Endometrium (tissue), 2 donors: ENCODE measurements at regions not wholly inside any gene's neighbourhood (a gene's known extent, or its start where the extent isn't known, plus 50 kb on each side); places are given as distances from the start of the nearest gene placed in this dataset.

Experiments
- FAIRE-seq: peaks from 2 replicates; lab custom pipeline; 2012; peaks lifted over from hg19 to GRCh38; lab: Jason Lieb, UNC
- donor health status: control.
- donor health status: control.

DNA sequence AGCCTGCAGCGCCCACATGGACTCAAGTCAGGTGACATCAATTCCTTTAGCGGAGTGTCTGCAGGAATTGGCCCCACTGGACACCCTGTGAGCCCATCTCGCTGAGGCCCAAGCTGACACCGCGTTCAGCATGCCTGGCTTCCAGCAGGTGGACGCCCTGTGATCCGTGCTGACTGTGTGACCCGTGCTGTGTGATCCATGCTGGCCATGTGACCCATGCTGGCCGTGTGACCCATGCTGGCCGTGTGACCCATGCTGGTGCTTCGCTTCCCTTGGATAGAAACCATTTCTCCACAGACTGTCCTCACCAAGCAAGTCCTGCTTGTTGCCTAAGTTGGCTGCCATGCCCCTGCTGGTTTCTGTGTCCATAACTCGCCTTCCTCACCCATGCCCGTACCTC is 392.1 kb downstream of the BRD1 start:
- no peak for FAIRE-seq

DNA sequence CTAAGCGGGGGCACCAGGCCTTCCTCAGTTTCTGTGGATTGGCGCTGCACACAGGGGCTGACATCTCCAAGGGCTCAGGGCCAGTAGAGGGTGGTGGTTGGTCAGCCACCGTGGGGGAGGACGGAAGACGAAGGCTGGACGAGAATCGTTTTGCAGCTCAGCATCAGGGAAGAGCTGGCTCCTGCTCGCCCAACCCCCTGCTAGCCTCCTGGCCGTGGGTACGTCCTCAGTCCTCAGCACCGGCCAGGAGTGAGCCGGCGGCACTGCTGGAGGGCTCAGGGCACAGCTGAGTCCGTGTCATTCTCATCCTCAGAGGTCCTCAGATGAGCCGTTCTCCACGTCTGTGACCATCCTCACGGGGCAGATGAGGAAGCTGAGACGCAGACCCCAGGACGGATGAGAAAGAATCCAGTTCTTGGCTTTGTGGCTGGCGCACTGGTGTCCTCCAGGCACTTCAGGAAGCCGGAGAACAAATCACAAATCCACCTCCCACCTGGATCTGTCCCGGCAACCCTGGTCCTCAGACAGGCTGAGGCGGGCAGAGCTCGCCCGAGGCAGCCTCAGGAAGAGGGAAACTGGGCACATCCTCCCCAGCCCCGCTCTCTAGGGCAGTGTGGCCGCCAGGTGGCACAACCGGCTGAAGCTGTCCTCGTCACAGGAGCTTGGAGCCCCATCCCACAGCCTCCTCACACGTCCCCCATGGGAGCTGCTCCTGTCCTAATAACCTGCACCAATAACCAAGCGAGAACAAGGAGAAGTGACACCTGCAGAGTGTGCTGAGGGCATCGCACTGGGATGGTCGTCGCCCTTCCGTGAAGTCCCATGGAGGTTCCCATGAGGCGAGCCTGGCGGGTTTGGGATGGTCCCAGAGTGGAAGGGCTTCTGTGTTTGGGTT is 393.7 kb downstream of the BRD1 start:
- FAIRE-seq = no peak

DNA sequence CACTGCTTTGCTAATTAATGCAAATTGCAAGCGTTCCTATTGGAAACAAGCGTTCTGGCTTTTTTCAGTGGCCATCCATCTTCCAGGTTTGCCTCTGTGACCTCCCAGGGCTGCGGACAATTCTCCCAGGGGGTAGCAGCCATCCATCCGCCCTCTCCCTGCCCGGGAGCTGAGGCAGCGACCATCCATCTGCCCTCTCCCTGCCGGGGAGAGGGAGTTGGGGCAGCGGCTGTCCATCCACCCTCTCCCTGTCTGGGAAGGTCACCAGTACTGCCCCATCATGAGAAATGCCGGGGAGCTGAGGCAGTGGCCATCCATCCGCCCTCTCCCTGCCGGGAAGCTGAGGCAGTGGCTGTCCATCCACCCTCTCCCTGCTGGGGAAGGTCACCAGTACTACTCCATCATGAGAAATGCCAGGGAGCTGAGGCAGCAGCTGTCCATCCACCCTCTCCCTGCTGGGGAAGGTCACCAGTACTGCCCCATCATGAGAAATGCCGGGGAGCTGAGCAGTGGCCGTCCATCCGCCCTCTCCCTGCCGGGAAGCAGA is 394.7 kb downstream of the BRD1 start:
- no peak for FAIRE-seq

DNA sequence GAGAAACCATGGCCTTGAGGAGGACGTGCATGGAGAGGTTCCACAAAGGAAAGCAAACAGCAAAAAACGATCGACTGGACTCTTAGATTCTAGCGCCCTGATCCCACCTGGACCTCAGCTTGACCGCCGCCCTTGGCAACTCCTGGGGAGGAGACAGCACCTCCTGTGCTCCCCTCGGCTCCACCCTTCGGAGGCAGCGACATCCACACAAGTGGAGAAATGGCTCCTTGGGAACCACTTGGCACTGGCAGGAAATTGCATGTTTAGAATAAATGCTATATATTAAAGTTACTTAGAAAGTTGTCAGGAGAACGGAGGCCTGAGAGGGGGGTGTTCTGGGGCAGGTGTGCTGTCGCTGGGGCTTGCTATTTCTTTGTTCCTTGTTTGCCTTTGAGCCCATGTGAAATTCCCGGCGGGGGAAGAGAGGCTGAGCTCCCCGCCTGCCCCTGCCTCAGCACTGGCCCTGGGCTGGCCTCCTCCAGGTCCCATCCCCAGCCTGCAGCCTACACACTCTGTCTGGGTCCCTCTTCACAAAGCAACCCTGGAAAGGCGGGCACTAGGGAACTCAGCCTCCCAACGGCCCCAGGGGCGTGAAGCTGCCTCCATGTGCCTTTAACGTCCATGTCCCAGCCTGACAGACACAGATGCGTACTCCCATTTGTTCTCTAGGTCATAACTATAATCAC is 395.3 kb downstream of the BRD1 start:
- FAIRE-seq = no peak

DNA sequence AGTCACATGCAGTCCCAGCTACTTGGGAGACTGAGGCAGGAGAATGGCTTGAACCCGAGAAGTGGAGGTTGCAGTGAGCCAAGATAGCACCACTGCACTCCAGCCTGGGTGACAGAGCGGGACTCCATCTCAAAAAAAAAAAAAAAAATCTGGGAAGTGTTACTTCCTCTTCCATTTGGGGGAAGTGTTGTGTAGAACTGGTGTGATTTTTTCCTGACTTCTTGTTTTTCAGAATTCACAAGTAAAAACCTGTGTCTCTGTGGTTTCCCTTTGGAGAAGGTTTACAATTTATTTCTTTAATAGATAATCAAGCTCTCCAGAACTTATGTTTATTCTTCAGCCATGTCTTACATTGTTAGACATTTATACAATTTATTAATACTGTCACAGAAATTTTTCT is 396.1 kb downstream of the BRD1 start:
- no peak for FAIRE-seq

DNA sequence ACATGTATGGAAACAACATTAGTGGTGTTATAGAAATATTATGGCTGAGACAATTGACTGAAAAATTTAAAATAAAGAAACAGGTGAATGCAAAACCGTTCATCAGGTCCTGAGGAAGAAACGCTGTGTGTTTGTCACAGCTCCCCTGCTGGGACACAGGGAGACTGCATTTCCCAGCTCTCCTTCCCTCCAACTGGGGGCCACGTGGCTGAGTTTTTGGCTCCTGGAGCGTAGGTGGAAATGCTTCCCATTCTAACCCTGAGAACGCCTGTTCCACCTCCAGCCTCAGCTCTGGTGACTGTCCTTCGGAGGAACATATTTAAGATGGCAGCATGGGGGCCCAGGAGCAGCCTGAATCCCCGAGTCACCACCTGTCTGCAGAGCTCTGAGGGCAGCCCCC is 398.6 kb downstream of the BRD1 start:
- FAIRE-seq = no peak

DNA sequence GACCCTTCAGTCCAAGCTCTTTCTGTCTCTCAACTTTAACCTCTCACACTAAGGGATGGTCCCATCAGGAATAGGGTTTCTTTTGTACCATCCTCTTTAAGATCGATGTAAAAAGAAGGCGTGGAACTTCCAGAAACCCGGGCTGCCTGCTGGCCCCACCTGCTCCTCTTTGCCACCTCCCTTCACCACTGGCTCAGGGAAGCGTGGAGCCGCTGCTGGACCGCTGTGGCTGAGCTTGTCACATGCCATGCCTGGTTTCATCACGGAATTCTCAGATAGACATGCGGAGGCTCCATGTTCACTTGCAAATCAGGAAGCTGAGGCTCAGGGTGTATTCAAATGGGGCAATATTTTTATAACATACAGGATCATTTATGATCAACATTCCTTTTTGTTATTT is 399.7 kb downstream of the BRD1 start:
- no peak for FAIRE-seq

DNA sequence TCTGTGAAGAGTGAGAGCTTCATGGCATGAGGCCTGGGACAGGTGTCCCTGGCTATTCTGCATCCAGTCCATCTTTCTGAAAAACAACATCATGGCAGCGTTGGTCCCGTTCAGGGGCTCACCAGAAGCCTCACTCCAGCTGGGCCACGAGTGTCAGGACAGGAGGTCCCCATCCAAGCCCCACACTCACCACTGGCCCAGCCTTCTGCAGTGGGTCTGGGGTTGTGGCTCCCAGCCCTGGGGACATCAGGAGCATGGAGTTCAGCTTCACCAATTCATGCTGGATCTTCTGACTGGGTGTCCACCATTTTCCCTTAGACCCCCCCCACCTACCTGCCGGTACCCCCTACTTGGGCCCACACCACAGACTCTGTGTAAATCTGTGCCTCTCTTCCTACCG is 400.3 kb downstream of the BRD1 start:
- no peak for FAIRE-seq

DNA sequence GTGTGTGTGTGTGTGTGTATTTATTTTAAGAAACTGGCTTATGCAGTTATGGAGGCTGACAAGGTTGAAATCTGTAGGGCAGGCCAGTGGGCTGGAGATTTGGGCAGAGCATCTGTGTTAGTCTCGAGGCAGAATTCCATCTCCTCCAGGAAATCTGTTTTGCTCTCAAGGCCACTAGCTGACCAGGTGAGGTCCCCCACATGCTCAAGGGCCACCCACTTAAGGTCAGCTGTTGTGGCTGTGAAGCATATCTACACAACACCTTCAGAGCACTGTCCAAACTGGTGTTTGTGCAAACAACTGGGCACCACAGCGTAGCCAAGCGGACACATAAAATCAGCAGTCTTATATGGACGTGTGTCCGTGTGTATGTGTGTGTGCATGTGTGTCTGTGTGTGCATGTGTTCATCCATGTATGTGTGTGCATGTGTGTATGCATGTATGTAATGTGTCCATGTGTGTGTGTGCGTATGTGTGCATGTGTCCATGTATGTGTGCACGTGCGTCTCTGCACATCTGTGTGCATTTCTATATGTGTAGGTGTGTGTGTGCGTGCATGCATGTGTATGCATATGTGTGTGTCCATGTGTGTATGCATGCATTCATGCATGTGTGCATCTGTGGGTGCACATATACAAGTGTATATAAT is 400.9 kb downstream of the BRD1 start:
- no peak for FAIRE-seq

DNA sequence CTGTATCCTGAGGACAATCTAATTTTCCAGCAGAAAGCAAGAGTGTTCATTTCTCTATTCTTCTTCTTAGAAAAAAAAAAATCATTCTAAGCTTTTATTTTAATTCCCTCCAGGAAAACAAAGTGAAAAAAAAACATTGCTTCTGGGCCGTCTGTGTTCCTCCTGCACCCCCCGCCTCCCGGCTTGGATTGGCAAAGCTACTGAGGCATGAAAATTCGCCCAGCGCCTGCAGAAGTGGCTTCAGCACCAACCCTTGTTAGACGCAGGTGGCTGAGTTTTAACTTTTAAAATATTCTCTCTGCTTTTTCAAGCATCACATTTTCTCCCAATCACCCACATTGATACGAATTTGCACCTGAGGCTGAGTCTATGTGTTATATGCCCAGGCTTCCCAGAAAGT is 401.6 kb downstream of the BRD1 start:
- no peak for FAIRE-seq

DNA sequence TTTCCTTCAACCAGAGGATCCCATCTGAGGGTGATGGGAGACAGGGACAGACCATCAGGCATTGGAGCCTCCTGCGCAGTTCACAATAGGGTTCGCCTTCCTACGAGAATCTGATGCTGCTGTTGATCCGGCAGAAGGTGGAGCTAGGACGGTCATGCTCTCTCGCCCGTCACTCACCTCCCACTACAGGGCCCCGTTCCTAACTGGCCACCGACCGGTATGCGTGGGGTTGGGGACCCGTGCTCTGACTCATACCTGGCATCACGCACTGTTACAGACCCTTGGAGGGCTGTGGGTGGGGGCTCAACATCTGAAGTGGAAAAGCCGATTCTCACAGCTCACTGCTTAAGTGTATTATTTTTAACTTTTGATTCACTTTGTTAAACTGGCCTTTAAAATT is 402.3 kb downstream of the BRD1 start:
- FAIRE-seq = no peak

DNA sequence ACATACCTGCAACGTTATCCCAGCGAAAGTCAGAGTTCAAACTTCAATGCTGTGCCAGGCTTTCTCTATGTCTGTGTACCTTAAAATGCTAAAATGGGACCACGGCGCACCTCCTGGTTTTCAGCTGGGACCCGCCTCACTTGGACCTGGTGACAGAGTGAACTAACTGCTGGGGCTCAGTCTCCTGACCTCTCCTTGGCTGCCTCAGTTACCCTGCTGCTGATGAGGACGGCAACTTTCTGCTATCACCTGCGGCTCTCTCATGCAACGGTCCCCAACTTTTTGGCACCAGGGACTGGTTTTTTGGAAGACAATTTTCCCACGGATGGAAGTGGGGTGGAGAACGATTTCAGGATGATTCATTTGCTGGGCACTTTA is 402.8 kb downstream of the BRD1 start:
- no peak for FAIRE-seq

DNA sequence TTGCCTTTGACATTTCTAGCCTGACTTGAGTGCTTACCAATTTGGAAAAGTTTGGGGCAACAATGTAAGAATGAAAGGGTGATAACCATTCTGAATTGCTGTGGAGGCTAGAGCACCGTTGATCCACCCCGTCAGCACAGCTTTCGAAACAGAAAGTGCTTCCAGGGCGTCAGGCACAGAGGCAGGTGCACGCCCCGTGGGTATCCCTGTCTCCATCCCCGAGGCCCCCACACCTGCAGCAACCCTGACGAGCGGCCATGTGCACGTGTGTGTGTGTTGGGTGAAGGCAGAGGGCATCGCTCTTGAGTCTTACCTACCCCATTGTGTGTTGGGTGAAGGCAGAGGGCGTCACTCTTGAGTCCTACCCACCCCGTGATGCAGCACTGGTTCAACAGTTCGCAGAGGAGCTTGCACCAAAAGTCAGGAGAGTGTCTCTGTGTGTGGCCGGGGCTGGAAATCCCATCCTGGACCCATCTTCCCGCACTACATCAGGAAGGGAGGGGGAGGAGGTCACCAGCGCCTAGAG is 404.5 kb downstream of the BRD1 start:
- no peak for FAIRE-seq

DNA sequence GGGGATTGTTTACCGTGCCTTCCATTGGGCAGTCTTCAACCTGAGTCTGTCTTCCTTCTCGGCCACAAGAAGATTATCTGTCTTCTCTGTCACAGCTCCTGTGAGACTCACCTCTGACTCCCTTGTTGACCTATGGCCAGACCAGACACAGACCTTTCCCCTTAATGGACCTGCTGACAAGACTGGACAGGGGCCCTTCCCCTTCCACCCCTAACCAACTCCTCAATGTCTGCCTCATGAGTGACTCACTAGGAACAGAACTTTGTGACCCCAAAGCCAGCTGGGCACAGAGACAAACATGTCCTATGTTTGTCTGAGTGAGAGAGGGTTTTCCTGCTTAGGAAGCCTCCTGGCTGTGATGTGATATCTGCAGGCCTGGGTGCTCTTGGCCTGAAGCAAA is 405.0 kb downstream of the BRD1 start:
- FAIRE-seq = no peak

DNA sequence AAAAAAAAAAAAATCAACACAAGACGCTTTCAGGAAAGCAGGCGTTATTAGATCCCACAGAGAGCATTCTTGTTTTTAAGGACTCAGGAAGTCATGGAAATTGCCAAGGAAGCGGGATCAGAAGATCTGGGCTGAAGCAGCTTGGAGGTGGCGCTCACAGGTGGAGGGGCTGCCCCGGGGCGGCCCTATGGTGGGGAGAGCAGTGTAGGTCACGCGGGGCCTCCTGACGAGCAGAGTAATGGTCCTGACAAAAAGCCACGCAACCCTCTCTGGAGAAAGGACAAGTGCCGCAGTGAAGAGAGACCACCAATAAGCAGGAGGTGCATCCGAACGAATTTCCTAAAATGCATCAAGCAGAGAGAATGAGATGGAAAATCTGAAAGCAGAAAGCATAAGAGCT is 407.0 kb downstream of the BRD1 start:
- FAIRE-seq = no peak

DNA sequence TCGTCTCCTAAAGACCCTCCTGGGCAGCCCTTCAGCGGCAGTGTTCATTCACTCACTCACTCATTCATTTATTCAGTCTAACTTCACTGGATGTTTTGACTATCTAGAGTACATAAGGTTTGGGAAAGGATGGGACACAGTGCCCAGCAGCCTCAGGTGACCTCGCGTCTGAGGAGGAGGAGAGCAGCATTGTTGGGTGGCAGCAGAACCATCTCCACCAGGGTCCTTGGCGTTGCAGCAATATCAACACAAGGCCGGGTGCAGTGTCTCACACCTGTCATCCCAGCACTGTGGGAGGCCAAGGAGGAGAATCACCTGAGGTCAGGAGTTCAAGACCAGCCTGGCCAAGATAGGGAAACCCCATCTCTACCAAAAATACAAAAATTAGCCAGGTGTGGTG is 408.0 kb downstream of the BRD1 start:
- FAIRE-seq = no peak

DNA sequence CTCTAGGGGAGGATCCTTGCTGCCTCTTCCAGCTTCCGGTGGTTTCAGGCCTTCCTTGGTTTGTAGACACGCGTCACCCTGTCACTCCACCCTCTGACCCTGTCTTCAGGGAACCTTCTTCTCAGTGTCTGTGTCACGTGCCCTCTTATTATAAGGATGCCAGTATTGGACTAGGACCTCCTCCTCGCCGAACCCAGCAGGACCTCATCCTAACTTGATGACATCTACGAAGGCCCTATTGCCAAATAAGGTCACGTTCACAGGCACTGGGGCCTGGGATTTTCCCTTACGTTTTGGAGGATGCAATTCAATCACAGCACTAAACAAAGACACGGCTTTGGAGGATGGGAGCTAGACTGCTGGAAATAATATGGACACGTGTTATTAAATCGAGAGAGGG is 408.7 kb downstream of the BRD1 start:
- FAIRE-seq = no peak

DNA sequence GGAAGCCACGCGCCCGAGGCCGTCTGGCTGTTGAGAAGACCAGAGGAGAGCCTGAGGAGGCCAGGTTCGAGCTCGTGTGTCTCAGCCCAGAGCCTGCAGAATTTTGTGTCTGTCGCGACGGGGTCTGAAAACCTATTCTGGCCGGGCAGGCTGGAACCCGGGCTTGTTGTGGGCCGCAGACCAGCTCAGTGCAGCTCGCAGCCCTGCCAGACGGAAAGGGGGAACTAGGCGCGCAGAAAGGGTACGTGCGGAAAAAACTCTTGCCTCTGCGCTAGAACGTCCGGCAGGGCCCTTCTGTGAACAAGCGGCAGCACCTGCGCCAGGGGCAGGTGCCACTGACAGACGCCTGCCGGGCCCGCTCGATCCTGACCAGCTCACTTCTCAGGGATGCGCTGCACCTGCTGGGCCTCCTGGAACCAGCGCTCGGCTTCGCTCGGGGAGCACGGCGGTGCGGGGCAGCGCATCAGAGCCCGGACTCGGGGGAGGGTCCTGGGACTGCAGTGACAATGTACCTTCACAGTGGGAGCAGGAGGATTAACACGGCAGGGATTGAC is 409.3 kb downstream of the BRD1 start:
- FAIRE-seq = no peak

DNA sequence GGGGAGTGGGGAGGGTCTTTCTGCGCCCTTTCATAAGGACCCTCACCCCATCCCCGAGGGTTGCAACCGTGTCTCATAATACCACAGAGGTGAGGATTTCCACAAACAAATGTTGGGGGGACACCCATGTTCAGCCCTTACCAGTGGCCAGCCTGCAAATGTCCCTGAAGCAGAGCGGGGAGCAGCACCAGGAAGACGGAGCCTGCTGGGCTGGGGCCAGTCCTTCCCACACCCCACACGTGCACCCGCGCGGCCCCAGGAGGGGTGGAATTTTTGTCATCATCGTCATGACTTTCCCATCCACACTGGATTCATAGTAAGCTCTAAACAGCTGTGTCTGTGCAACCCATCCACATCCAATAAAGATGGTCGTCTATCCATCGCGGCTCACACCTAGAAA is 409.8 kb downstream of the BRD1 start:
- no peak for FAIRE-seq

DNA sequence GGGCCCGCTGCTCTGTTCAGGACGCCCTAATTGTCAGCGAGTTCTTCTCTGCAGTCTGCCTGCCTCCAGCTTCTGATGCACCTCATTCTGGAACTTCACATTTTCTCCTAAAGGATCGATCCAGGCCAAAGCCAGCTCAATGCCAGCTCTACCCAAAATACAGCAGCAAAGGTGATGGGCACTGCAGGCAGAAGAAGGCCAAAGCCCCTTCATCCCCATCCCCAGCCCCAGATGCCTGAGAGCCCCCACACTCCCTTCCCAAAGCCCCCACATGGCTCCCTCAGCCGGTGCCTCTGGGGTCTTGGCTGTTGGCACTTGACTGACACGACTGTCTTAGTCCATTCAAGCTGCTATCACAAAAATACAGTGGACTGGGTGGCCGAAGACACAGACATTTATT is 410.3 kb downstream of the BRD1 start:
- no peak for FAIRE-seq

DNA sequence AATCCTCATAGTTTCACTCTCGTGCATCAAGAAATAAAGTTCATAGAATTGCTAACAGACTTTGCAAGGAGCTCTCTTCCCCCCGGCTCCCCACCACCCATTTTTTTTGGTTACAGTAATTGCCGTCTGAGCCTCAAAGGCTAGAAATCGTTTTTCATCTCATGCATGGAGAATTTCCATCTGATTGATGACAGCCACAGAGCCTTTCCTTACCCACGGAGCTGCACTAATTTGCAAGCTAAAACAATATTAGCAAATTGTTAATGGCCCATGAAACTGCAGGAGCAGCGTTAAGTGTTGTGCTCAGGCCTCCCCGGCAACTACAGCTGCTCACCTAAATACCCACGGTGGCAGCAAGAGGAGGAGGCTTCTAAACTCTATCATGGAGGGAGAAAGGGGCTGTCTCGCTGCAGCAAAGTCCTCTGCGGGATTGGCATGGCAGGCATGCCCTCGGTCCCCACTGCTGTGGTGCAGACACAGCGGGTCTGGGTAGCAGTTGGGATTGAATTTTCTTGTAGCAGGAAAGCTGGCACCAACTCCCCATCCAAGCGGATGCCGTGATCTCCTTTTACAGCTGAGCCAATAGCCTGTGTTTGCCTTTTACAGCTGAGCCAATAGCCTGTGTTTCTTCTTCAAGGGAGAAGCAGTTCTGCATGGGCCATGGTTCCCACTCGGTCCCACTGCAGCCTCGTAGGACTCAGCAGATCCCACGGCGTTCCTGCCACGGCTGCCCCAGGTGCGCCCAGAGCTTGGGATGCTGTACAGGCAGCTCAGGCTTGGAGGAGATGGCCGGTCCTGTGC is 412.3 kb downstream of the BRD1 start:
- FAIRE-seq = no peak

DNA sequence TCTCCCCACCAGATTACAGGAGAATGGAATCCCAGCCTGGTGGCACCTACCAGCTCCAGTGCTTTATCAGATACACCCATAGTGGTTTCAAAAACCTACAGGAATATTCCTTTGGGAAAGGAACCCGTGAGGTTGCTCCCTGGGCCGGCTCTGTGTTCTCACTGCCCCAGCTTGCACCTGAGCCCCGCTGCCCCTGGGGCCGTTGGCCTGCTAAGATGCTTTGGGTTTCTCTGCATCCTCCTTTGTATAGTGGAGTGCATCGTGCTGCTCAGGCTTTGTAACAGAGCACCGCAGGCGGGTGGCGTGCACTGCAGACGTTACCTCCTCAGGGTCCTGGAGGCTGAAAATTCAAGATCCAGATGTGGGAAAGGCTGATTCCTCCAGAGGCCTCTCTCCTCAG is 414.1 kb downstream of the BRD1 start:
- no peak for FAIRE-seq
